GM19351 (cell line): ENCODE measurements at regions not wholly inside any gene's neighbourhood (a gene's known extent, or its start where the extent isn't known, plus 50 kb on each side); places are given as distances from the start of the nearest gene placed in this dataset.

ENCODE experiments used
- ATAC-seq: cut with Tn5 transposase; IDR thresholded peaks from one replicate; pipeline ENCODE4 v1.9.1; 2021; ENCODE audit warnings: mild to moderate bottlenecking, moderate library complexity; ENCODE audit not compliant: unreplicated experiment

DNA sequence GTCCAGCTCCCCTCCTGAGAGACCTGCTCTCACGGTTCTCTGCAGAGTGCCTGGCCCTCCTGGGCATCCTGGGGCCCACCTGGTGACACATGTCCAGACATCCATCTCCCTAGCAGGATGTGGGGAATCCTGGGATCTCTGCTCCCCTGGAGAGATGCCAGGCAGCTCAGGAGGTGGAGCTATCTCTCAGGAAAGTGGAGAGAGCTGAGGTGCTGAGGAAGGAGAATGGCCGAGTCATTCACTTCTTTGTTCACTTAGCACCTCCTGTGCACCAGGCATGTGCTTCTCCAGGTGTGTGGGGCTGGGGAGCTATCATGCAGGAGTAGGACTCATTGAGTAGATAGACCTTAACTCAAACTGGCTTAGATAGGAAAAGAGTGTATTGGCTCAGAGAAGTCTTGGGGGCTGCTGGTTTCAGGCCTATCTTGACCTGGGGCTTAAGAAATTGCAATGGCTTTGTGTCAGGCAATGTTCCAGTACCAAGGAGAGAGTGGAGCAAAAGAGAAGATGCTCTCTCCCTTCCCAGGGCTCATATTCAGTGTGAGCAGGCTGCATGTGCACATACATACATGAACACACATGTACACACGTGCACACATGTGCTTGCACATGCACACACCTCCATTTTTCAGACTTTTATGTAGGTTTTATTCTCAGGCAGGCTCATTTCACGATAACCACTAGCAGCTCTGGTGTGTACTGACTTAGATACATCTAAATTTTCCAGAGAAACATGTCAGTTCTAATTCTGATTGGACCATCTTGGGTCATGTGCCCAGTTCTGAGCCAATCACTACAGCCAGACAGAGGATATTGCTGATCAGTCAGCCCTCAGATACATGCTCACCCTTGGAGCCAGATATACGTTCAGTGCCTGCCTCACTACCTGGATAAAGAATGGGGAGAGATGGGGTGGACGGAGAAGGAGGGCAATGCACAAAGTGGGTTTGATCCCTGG is 437.6 kb downstream of the PTPRU start:
- ATAC-seq, result no peak

DNA sequence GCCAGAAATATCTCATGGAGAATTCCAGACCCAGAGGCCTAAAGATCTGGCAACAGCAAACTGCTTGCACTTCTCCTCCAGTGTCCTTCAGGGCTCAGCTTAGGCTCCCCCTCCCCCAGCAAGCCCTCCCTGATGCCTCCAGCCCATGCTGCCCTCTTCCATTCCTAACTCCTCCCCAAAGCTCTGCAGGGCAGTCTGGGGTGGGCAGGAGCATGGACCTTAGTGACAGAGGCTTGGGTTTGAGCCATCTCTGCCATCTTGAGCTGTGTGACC is 436.8 kb downstream of the PTPRU start:
- ATAC-seq, result no peak

DNA sequence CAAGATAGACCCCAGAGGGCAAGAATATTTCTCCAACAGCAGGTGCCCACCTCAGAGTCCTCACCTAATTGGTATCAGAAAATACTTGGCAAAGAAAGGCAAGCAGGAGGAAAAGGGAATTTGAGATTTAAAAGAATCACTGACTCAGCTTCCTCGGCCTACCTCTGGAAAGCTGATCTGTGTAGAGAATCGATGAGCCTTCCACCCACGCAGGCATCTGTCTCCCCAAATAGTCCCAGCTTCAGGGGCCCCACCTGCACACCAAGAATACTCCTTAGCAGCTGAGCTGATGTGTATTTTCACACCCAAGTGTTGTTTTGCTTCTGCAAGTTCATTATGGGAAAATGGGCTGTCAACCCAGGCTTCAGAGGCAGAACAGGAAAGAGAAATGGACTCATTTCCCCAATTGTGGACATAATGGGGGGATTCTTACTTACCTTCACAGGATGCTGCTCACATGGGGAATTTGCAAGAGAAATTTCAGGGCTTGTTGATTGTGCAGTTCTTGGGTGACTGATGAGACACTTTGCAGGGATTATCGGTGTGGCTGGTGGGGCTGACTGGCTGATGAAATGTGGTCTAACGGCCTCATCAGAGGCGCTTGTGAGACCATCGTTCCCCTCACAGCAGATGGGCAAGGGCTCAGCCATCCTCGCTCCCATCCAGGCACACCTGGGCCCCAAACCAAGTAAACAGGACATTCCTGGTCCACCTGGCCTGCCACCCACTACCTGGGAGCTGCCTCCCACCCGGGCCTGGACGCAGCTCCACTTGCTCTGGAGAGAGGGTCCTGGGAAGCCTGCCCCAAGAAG is 436.3 kb downstream of the PTPRU start:
- ATAC-seq, result no peak

DNA sequence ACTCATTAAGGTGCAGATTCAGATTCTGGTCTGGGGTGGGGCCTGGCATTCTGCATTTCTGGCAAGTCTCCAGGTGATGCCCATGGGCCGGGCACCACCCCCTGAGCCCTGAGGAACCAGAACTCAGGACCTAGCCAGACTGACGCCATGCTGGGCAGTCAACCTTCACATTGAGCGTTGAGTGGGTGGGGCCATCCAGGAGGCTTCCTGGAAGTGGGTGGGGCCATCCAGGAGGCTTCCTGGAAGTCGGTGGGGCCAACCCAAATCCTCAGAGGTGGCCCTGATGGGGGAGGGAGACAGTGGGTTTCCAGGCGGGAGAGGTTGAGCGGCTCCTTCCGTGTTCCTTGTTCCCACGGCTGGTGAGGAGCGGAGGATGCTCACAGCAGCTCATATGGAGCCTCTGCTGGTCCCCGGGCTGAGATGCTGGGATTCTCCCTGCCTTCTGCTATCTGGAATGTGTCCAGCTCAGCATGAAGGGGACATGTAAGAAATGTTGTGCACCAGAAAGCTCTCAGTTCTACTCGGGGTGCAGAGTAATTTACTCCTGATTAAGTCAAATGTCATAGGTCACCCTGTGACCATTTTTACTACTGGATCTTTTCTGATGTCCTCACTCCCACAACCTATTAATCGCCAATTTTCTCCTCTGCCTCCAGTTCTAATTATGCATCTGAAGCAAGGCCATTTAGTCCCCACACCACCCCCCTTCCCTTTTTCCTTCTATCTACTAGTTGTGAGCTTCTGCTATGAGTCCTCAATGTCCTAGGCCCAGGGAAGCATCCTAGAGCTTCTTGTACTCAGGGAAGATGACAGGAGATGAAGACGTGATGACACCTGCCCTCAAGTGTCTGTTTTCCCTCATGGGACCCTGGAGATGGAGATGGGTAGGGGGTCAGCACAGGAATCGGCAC is 435.4 kb downstream of the PTPRU start:
- no peak for ATAC-seq

DNA sequence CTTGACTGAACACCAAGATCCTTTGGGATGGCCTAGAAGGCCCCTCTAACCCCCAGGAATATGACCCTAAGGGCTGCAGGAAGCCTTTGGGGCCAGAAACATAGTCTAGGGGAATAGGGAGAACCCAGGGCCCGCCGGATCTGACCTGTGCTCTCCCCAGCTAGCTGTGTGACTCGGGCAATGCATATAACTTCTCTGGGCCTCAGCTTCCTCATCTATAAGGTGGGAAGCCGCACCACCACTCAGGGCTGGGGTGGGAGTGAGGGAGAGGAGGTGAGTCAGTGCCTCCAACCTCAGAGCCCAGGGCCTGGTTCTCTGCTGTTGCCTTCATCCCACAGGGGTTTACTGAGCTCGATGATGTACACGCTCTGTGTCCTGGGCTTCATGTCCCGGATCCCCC is 434.4 kb downstream of the PTPRU start:
- ATAC-seq, result no peak

DNA sequence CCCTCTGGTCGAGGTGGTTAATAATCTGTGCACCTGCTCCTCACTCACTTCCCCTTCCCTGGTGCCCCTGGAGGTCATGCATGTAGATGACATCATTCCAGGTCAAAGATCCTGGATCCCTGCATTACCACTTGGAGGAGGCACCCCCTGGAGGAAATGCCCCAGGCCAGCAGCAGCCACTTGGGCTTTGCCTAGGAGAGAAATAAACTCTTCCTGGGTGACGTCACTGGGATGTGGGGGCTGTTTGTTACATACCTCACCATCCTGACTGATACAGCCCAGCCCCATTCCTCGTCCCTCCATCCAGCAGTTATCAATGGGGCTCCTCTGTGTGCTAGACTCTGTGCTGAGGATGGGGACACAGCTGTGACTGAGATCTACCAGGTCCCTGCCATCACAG is 433.6 kb downstream of the PTPRU start:
- ATAC-seq, result no peak

DNA sequence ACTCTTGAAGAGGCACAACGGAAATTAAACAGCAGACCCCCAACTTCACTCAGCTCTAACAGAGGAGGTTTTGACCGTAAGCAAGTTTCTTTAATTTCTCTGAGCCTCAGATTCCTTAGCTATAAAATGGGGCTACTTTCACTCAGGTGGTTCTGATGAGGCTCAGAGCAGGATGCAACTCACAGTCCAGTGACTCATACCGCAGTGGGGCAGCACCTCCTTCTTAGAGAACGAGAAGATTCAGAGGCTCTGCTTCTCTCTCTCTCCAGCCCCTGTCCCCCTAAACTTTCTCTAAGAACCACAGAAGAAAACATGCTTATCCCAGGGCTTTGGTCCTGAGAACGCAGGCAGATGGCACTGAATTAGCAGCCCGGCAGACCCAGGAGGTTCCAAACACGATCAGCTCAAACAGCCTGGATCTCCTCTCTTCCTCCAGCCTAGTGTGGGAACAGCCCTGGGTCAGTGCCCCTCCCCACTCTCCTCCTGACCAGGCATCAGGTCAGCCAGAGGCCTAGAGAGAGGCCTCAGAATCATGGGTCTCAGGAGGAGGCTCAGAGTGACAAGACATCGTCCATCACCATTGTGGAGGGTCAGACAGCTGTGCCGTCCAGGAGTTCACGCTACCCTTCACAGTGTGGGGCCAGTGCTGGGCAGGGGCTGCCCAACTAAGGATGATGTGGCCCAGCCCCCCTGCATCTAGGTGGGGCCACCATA is 433.0 kb downstream of the PTPRU start:
- no peak for ATAC-seq

DNA sequence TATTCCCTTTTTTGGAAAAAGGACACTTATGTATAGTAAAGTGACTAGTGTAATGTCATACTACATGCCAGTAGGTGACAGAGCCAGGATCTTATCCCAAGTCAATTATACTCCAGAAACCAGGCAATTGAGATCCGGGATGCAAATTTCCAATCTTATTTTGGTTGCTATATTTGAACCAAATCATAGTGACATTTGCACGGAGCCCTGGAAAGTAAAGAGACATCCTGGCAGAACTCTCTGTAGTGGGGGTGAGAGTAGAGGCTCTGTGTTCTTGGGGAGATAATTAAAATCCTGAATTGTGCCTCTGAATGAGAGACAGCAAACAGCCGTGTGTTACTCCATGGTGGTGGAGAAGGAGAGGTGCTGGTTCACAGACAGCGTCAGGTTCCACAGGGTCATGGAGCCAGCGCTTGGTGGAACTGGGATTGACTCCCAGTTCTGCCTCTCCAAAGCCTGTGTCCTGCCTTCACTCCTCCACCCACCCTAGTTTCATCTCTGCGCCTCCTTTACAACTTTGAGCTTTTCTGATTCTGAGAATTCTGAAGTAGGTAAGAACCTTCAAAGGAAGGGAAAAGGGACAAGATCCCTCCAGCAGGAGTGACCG is 432.3 kb downstream of the PTPRU start:
- no peak for ATAC-seq

DNA sequence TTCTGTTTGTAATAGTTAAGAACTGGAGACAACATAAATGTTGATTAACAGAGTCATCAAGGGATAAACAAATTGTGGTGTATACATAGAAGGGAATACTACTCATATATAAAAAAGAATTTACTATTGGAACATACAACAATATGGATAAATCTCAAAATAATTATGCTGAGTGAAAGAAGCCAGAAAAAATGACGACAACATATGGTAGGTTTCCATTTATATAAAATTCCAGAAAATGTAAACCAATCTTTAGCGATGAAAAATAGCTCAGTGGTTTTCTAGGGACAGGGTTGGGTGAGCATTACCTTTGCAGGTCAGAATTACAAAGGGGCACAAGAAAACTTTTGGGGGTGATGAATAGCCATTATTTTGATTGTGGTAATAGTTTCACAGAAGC is 431.6 kb downstream of the PTPRU start:
- ATAC-seq, result no peak

DNA sequence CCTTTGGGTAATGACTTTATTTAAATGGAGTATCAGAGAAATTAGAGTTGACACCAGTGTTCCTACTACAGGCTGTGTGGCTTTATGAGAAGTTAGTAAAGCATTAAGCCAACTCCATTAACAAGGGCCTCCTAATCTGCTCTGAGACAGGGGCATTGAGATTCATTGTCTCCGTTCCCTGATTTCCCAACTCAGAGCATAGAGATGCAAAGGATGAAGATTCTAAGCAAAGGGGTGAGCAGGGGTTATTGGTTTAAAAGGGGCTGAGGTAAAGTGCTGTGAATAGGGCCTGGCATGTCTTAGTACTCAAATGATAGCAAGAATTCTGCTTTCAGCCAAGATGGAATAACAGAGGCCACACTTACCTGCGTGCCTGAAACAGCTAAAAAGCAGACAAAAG is 428.4 kb downstream of the PTPRU start:
- ATAC-seq, result no peak

DNA sequence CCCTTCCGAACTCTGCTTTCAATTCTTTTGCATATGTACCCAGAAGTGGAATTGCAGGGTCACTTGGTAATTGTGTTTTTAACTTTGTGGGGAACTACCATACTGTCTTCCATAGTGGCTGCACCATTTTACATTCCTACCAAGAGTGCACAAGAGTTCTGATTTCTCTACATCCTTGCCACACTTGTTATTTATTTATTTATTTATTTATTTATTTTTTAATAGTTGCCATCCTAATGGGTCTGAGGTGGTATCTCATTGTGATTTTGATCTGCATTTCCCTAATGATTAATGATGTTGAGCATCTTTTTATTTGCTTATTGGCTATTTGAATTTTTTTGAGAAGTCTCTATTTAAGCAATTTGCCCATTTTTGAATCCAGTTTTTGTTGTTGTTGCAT is 422.4 kb downstream of the PTPRU start:
- ATAC-seq, result no peak

DNA sequence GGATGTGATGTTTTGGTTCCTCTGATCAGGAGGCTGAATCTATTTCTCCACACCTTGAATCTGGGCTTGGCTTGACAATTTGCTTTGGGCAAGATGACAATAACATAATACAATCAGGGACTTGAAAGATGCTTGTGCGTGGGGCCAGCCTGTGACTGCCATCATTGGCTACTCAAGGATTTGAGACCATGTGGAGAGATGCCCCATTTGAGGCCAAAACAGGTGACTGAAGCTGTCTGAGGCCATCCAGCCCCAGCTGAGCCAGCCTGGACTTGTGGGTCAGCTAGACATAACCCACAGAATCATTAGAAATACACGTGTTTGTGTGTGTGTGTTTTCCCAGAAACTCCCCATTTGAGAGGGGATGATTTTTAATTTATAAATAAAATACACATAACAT is 421.5 kb downstream of the PTPRU start:
- ATAC-seq, result no peak

DNA sequence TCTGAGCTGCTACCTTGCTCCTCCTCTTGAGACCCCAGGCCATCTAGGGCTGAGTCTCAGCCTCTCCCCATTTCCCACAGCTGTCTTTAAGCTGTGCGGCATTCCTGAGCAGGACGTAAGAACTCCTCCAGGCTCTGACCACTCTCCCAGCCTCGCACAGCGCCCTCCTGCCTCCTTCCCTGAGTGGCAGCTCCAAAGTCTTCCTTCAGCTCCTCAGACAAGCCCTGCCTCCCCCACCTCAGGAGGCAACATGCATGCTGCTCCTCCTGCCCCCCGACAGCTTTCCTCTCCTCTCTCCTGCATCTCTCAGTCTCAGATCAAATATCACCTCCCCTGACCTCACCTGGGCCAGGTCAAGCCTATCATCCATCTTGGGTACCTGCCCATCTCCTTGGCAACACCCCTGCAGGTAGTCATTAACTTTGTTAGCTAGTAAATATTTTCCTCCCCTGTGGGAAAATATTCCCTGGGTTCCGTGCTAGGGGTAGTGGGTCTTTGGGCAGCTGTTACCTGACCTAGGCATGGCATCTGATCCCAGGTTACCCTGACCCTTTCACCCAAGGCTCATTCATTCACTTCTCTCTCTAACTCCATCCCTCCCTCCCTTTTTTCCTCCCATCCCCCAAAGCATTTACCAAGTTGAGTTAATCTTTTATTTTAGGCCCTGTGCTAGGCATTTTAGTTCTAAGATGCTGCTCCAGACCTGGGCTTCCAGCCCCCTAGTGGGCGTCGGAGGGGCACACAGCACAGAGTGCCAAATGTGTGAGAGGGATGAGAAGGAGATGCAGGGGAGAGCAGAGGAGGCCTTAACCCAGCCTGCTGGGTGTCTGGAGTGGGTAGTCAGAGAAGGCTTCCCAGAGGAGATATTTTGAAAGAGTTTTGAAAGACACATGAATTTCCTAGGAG is 419.9 kb downstream of the PTPRU start:
- ATAC-seq, result no peak

DNA sequence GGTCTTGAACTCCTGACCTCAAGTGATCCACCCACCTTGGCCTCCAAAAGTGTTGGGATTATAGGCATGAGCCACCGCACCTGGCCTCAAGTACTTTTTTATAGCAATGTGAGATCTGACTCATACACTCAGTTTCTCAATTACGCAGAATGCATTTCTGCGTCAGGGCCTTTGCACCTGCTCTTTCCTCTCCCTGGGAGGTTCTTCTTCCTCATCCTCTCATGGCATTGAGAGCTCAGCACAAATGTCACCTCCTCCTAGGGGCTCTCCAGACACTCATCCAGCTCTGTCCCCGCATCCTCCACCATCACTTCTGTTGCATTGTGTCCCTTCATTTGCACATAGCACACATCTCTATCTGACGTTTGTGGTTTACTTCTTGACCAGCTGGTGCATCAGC is 418.8 kb downstream of the PTPRU start:
- ATAC-seq, result no peak

DNA sequence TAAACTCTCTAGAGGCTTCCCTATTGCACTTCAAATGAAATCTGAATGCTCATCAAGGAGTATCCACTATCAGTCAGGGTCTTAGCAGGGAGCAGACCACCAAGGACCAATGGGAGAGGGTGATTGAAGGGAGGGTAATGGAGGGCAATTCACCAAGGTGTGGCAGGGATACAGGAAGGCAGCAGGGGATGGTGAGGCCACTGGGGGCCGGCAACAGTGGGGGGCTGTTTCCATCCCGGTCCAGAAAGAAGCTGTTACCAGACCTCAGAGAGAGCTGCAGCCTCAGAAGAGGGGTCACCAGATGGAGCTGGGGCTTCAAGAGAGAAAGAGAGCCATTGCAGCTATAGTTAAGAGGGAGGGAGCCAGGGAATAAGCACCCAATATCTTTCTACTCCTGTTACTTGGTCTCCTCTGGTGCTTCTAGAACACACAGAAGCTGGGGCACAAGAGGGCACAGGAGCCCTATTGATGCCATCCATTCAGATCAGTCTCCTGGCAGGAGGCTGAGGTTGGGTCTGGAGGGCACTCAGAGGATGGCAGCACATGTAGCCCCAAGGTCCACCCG is 417.6 kb downstream of the PTPRU start:
- no peak for ATAC-seq

DNA sequence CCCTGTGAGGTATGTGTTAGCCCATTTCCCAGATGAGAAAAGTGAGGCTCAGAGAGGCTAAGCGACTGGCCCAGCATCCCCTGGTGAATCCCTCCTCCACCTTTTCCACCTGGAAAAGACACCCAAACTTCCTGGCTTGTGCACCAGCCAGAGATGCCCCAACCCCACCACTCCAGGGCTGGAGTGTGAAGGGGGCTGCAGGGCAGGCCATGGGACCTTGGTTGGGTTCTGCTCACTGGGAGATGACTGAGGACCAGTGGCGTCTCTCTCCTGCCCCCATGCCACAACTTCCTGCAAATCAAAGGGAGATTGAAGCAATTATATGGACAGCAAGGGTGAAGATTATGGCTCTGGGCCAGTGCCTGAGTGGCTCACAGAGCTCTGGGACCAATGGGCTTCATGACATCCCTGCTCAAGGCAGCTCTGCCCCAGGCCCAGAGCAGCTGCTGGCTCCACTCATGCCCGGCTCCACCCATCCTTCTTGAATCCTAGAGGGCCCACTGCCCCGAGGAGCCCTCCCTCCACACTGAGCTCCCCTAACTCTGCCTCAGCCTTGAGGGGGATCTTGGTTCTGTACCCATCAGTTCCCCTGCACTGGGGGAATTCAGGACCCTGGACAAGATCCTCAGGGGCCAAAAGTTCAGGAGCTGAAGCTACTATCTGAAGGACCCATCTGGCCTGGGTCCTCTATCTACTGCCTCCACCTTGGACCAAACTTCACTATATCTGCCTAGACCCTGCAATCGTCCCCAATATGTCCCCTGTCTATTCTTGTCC is 416.9 kb downstream of the PTPRU start:
- ATAC-seq, result no peak

DNA sequence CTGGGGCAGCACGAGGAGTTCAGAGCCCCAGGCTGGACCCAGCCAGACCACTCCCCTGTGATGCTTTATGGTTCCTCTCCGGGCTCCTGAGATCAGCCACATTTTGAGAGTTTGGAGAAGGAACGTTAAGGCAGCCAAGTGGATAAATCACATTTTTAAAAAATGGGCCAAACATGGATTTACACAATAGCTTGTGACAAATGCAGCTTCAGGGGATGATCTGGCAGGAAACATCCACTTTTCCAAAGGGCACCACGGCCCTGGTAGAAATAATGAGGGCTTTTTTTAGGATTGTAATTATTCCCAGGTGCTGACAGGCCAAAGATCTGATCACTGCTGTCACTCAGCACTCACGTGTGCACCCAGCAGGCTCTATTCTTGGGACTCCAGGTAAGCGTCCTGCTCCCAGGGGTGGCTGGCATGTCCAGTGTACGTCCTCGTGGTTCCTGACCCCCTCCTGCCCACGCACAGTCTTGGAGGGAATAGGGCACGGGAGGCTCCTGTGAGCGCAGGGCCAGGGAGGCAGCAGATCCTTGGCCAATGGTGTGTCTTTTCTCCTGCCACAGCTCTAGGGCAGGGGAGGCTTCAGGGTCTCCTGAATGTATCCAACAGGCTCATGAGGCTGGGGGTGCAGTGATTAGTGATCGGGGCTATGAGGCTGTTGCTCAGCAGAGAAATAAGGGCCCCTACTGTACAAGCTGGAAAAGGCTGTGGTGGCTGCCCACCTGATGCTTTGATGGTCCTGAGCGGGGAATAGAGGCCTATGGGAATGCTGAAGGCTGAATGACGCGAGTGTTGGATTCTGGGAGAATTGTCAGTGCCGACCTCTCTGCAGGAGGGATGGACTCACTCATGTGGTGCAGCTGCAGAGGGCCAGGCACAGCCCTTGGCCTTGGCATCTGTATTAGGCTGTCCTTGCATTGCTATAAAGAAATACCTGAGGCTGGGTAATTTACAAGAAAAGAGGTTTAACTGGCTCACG is 415.7 kb downstream of the PTPRU start:
- ATAC-seq, result no peak
